GM19328 (cell line): ENCODE measurements at regions not wholly inside any gene's neighbourhood (a gene's known extent, or its start where the extent isn't known, plus 50 kb on each side); places are given as distances from the start of the nearest gene placed in this dataset.
"Not testable (repeated sequence)": the region's sequence is repeated elsewhere in the genome, so short reads cannot be mapped to it uniquely, and the experiment has no call there.

ENCODE experiments used
- ATAC-seq: cut with Tn5 transposase; IDR thresholded peaks from one replicate; pipeline ENCODE4 v1.9.1; 2021; ENCODE audit warnings: mild to moderate bottlenecking, moderate library complexity; ENCODE audit not compliant: unreplicated experiment

DNA sequence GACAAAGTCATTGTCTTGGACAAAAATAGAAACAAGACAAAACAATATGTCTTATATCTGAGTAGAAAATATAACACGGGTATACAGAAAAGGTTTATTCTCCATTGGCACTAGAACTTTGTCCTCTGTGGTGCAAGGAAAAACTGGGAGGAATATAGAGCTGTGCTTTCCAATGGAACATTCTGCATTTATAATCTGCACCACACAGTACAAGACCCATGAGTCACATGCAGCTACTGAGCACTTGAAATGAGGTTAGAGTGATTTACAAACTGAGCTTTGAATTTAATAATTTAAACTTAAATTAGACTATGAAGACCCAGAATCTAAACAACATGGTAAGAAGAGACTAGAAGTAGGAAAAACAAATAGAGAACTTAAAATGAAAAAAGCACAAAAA is 86.1 kb downstream of the RAP2A start:
- ATAC-seq: no peak

DNA sequence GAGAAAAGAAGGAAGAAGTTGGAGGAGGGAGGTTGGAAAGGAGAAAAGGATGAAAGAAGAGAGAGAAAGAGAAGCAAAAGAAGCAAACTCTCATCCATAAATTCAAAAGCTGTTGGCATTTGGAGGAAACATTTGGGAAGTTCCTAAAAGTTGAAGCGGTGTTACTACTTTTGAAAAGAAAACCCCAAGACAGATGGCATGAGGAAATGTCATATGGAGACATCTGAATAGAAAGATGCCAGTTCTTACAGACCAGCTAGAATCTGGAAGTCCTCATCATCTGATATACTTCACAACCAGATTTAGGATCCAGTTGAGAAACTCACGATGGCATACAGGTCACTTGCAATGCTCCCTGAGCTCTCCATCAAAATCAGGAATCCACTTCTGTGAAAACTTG is 86.9 kb downstream of the RAP2A start:
- ATAC-seq: no peak

DNA sequence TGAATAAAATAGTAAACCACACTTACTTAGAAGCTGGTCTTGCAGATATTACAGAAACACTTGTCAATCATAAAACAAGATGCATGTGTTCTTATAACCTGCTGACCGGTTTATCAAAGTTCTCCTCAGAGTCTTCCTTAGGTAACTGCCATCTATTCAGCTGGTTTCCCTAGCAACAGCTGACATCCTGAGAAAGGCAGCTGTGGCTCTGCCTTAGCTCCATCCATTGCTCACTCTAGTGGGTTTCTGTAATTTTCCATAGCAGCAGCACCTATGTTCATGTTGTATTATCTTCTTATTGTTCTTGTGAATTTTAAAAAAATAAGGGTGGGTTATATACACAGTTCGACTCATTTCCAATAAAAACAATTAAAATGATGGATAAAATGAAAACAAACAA is 87.8 kb downstream of the RAP2A start:
- ATAC-seq: no peak

DNA sequence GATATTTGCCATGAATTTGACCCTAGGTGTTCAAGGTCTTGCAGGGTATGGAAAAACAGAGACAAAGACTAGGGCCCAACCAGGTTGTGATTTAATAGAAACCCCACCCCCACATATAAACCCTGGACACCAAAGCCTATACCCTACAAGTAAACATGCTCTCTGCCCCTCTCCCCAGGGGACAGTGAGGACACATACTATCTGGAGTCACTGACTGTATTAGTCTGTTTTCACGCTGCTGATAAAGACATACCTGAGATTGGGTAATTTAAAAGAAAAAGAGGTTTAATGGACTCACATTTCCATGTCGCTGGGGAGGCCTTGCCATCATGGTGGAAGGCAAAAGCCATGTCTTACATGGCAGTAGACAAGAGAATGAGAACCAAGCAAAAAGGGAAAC is 88.3 kb downstream of the RAP2A start:
- ATAC-seq: no peak

DNA sequence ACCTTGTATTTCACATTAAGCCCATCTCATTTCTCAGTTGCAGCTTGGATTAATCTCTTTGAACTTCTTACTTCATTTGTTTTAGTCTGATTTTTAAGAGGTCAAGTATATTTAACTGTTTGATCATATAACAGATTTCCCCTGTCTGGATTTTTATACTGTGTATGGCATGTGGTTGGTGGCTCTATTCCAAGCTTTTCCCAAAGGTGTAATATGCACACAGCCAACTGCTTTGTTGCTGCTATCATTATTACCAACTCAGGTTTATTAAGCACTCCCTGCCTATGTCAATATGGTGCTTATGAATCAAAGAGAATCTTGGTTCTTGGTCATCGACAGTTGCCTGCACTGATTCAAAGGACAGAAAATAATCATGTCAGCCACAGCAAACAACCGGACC is 92.6 kb downstream of the RAP2A start:
- ATAC-seq: no peak

DNA sequence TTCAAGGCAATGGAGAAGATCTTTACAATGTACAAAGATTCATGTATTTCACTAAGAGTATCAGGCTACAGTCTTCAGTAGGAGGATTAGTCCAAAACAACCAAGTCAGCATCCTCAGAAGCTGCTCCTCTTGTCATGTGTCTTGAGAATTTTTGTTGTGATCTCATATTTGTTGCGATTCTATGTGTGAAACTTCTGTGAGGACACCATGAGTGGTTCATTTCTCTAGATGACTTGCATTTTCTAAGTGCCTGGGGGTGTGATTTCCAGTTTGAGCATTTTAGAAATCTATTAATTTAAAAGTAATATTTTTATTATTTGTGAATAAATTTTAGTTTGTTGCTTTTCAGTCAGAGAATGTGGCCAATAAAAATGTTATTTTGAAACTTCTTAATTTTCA is 94.5 kb downstream of the RAP2A start:
- ATAC-seq: no peak

DNA sequence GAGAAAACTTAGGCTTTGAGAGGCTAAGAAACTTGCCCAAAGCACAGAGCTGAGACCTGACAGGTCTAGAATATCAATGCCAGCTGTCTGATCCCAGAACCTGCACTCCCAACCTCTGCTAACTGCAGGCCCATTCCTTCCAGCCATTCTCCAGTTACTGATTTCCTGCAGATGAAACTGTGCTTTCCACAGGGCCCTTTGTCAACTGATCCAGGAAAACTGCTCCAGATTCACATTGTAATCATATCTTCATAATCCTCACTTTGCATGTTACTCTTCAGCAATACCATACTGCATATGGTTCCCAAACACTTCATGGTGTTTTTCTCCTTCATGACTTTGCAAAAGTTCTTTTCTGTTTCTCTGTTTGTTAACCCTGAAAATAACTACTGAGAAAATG is 100.6 kb downstream of the RAP2A start:
- no peak for ATAC-seq

DNA sequence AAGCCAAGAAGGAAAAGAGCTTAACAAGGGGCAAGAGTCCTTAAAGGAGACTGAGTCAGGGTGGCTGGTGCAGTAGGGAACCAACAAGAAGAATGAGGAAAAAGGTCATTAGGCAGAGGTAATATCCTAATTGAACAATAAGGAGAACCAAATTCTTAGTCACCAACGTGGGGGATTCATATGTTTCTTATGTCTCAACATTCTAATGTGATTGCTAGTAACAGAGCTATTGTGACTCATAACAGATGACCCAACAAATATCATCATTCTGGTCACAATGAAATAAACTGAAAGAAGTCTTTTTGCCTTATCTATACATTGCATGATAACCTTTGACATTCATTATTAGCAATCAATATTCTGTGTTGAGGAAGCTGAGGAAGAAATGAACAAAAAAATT is 101.6 kb downstream of the RAP2A start:
- ATAC-seq: no peak

DNA sequence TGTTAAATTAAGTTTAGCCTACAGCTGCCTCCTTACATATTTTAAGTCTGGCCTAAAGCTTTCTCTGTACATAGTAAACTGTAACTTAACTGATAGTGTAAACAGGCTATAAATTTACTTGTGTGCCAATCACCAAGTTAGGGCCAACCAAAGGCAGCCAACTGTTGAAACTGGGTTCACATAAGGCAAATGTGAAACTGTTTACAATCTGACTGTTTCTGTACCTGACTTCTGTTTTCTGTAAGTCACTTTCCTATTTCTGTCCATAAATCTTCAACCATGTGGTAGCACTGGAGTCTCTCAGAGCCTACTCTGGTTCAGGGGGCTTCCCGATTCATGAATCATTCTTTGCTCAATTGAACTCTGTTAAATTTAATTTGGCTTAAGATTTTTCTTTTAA is 103.1 kb downstream of the RAP2A start:
- ATAC-seq: peak; percentile 68

DNA sequence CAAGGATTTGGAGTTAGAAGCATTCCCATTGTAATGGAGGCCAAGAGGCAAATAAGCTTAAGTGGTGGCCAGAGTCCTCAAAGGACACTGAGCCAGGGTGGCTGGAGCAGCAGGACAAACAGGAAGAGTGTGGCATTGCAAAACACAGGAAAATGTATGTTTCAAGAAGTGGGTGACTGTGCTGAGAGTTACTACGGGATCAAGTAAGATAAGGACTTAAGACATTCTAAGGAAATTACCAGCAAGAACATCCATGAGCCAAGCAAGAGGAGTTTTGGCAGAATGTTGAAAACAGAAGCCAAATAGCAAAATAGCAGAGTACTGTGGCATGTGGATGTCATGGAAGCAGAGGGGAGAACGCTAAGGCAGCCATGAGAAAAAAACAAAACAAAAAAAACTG is 104.2 kb downstream of the RAP2A start:
- no peak for ATAC-seq

DNA sequence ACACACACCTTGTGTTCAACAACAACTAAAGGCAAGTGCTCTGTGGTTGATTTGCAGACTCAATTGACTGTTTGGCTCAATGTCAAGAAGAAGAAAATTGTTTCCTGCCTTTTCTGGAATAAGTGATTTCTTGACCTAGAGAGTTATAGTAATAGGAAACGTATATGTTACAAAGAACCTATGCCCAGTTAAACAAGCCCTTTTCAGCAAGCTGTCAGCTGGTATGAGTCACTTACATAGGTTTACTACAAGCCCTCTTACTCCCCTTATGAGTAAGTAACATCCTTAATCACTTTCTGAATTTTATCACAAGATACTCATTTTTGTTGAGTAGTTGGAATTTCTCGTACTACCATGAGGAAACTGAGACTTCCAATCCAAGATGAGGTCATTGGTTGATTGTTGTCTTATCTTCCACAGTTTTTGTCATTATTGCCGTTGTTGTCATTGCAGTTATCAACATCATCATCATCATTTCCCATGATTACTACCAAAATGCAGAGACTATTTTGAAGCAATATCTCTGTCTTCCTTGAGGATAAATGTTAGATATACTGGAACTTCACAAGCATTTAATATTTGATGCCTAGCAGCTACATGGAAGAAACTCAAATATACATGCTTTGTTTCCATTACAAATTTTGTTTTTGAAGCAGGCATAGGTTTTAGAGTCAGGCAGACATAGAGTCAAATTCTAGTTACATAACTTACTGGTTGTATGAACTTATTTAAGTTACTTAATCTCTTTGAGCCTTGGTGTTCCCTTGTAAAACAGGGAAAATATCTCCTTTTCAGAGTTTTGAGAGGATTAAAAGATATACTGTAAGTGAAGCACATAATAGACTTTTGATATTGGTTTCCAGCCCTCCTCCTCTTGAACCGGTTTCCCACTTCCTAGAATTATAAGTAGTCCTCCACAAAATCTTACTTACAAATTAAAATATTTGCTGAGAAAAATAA is 106.0 kb downstream of the RAP2A start:
- no peak for ATAC-seq

DNA sequence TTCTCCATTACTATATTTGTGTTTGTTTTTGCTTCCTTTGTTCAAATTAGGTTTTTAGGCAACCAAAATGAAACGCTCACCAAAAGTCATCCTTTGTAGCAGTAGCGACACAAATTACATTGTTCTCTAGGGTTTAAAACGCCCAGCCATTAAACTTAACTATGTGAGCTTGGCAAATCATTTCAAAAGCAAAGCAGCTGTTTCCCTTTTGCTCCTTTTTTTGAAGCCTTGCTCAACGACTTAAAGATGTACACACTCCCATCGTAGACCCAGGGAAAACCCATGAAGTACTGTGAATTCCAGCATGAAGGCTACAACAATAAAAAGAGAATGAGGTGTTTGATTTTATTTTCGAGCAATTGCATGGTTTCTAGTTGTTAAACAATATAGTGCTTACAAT is 106.7 kb downstream of the RAP2A start:
- ATAC-seq: no peak

DNA sequence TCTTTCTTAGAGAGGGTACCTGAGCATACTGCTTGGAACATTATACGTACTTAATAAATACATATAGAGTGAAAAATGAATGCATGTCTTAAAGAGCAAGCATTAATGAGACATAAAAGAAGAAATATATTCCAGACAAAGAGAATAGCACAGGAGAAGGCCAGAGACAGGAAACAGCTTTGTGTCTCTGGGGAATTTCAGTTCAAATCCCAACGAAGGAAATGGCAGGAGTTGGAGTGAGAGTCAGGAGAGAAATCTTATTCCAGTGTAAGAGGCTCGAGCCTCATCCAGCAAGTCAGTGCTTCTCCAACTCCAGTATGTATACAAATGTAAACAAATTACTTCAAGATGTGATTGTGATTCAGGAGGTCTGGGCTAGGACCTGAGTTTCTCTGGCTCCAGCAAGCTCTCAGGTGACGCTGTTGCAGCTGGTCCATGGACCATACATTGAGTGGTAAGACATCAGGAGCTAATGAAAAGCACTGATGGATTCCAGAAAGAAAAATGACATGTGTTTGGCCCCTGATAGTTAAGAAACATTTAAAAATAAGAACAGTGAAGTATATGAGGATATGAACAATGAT is 108.2 kb downstream of the RAP2A start:
- ATAC-seq: no peak

DNA sequence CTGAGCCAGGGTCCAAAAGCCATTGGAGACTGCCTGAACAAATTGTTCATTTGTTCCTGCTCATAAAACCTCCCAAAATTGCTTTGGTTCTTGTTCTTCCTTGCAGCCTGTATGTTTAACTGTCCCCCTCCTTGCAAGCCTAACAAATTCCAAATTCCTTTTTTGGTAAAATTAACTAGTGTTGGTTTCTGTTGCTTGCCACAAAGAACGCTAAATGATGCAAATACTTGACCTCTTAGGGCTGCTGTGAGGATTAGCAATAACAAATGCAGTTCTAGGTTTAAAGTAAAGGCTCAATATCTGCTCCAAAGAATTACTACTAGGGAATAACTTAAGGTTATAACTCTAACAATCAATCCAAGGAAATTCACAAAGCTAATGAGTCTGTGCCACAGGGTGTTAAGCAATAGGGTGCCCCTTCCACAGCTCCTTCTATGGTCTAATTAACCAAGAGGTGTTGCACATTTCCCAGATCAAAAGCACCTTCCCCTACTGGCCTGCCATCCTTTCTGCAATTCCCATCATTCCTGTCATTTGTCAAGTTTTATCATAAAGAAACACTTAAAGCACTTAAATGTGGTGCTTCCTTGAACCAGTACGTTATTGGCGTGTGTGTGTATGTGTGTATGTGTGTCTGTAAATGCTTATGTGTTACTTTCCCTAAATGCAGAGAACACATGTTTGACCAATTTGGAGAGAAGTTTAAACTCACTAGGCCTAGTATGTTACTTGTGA is 110.2 kb downstream of the RAP2A start:
- no peak for ATAC-seq

DNA sequence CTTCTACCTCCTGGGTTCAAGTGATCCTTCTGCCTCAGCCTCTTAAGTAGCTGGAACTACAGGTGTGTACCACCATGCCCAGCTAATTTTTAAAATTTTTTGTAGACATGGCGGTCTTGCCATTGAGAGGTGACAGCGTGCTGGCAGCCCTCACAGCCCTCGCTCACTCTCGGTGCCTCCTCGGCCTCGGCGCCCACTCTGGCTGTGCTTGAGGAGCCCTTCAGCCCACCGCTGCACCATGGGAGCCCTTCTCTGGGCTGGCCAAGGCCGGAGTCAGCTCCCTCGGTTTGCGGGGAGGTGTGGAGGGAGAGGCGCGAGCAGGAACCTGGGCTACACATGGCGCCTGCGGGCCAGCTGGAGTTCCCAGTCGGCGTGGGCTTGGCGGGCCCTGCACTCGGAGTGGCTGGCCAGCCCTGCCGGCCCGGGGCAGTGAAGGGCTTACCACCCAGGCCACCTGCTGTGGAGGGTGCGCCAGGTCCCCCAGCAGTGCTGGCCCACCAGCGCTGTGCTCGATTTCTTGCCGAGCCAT is 111.1 kb downstream of the RAP2A start:
- not testable (repeated sequence) for ATAC-seq

DNA sequence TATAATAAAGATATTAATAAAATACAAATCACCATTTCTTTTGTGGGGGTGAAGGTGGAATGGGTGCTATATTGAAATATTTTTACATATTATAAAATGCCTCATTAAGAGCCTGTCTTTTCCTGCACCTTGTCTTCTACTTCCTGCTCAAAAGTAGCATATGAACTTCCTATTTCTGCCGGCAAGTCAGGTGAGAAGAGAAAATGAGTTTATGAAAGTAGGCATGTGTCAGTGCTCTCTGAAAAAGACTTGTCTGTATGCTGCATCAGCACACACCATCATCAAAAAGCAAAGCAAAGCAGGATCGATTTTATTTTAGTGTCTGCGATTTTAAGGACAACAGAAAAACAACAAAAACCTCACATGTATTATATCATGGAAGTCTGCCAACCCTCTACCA is 114.2 kb downstream of the RAP2A start:
- no peak for ATAC-seq

DNA sequence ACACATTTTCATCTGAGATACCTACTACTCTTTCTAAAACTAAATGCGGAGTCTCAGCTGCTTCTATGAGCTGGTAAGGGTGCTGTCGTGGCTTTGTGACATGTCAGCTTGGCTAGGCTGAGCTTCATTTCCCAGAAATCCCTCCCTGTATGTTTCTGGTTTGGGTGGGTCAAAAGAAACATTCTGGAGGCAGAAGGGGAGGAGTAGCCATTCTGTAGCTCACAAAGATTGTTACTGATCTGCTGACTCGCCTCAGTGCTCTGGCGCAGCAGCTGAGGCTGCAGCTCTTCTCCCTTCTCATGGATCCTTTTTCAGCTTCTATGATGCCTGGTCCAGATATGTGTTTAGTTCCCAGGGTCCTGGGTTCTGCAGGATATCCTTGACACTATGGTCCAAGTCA is 114.7 kb downstream of the RAP2A start:
- ATAC-seq: no peak

DNA sequence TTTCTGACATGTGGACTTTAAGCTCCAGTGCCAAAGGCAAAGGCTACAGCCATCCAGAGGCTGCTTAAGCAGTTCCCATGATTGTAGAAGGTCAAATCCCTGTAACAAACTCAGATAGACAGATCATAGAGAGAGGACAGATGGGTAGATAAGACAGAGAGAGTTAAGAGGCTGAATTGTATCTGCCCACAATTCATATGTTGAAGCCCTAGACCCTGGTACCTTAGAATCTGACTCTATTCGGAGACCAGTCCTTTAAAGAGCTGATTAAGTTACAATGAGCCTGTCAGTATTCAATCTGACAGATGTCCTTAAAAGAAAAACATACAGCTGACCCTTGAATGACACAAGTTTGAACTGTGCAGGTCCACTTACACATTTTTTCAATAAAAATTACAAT is 115.2 kb downstream of the RAP2A start:
- no peak for ATAC-seq

DNA sequence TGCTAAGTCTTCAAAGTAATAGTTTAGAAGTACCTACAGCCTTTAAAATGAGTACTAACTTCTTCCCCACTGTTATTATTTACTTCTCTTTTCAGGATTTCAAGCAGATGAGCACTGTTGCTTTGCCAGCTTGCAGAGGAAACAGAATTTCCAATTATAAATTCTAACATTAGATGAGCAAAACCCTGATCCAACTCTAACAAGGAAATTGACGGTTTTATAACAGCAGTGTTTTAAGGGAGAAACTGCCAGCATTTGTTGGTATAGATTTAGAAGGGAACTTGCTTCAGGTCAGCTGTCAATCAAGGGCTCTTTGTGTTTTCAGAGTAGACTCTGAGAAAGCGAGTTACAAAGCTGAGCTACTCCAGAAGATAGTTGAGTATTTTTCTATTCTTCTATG is 120.5 kb downstream of the RAP2A start:
- ATAC-seq: no peak

DNA sequence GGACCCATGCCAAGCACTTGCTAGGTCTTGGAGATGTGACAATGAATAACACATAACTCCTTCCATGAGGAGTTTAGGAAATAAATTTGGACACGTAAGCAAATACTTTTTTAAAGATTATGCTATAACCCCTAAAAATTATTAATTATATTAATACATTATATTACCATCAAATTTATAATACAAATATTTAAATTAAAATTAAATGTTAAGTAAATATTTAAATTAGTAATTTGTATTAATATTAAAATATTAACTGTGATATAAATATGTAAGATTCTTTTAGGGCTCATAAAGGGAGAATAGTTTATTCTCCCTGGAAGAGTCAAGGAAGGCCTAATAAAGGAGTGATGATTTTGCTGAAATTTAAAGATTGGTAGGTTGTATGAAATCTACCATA is 121.1 kb downstream of the RAP2A start:
- ATAC-seq: no peak

DNA sequence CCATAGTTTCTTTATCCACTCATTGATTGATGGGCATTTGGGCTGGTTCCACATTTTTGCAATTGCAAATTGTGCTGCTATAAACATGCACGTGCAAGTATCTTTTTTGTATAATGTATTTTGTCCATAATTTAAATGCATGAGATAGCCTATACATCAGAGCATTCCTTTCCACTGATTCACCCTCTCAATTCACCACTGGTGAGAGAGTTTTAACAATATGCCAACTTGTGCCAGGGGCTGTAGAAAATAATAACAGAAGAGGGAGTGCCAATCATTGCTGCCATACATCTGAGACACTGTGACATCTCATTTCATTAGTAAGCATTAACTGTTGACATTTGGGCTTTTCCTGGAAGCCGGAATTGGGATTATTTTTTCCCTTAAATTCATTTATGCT is 125.1 kb downstream of the RAP2A start:
- no peak for ATAC-seq

DNA sequence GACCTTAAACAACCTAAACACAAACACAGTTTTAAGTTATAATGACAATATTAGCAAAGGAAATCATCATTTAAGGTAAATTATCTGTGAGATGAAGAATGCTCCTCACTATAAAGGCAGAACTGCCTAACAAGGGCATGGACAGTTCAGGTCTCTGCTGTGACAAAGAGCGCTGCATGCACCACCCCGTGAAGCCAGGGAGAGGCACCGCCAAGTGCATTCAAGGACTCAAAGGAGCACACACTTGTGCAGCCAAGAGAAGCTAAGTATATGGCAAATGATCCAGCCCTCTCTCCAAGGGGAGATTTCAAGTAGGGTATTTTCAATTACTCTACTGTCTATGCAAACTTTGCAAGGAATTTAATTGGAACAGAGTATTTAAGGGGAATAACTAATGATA is 126.0 kb downstream of the RAP2A start:
- no peak for ATAC-seq
